Esophagus squamous epithelium (tissue), 5 donors: ENCODE measurements at regions not wholly inside any gene's neighbourhood (a gene's known extent, or its start where the extent isn't known, plus 50 kb on each side); places are given as distances from the start of the nearest gene placed in this dataset.

ENCODE experiments used
- DNase-seq: peaks from one replicate; lab custom pipeline; 2025; lab: John Stamatoyannopoulos, UW
- H3K27ac ChIP-seq, 4 donors: fragments of 200-600 bp; sonication (generic); one replicate each; pipeline ENCODE4 v1.5.1; 2016 to 2019; ENCODE audit warnings: mild to moderate bottlenecking in 1 of 4
- H3K27me3 ChIP-seq, 4 donors: fragments of 200-600 bp; sonication (generic); 1 replicate in 3 of 4; 2 replicates in 1 of 4; pipeline versions ENCODE4 v1.5.1 to v1.6.0; 2017 to 2021; ENCODE audit warnings: antibody characterized with exemption in 1 of 4
- H3K36me3 ChIP-seq, 3 donors: fragments of 200-600 bp; sonication (generic); one replicate each; pipeline ENCODE4 v1.5.1; 2016 to 2019
- H3K4me1 ChIP-seq, 3 donors: fragments of 200-600 bp; sonication (generic); one replicate each; pipeline ENCODE4 v1.5.1; 2017 to 2019
- H3K4me3 ChIP-seq, 4 donors: fragments of 200-600 bp; sonication (generic); 1 replicate in 3 of 4; 2 replicates in 1 of 4; pipeline ENCODE4 v1.5.1; 2016 to 2019; ENCODE audit warnings: mild to moderate bottlenecking in 2 of 4, moderate library complexity in 1 of 4
- H3K9me3 ChIP-seq, 3 donors: fragments of 200-600 bp; sonication (generic); one replicate each; pipeline ENCODE4 v1.5.1; 2016 to 2019
- CTCF ChIP-seq, 6 experiments: fragments of 450-650 bp in 4 of 6; fragments of 200-600 bp in 2 of 6; sonication (generic) in 2 of 6; IDR thresholded peaks; one replicate each; pipeline ENCODE4 v1.5.1; 2016 to 2019; ENCODE audit warnings: antibody characterized with exemption in 6 of 6, mild to moderate bottlenecking in 4 of 6, moderate library complexity in 4 of 6
- POLR2A ChIP-seq, 4 donors: fragments of 450-650 bp; IDR thresholded peaks; one replicate each; pipeline ENCODE4 v1.6.1; 2017; ENCODE audit warnings: antibody characterized with exemption in 4 of 4, mild to moderate bottlenecking in 4 of 4, moderate library complexity in 3 of 4
- WGBS, 2 donors: methylation state at CpG; one replicate each; pipeline ENCODE4 v1.1.5; 2018; 5-methylcytosine and 5-hydroxymethylcytosine counted together
- intact Hi-C: fragments of 100-400 bp; cut with DNase I; formaldehyde crosslinking; loops from one replicate; pipeline ENCODE4 v1.15.0; 2022
- donor health status: DM: yes; HTN: yes; CAD: no.

- Histone ChIP-seq H3K36me3 (no peaks in the 10 kb centered on the region), H3K27ac (peak overlapping the region; percentile 53 to 63 (median 58)), H3K4me1 (peaks cover 21 to 99% (median 85%) of the 10 kb centered on the region in 3 donors), H3K4me3 (no peak overlapping the region), H3K9me3 (no peaks in the 10 kb centered on the region), H3K27me3 (no peaks in the 10 kb centered on the region)
- TF ChIP-seq POLR2A (IDR thresholded peaks at IDR 0.05): no peak
- no peak for DNase-seq
- intact Hi-C loops: no loop called here
- 77% methylated on average over 9 to 12 of the region's 12 CpGs for WGBS, 2 donors
Observed at GRCh38 chr6:144339859-144340452, 54.8 kb downstream of the UTRN start.

GRCh38 chr6:144340541-144341371, 55.6 kb downstream of the UTRN start:
- TF ChIP-seq CTCF (IDR thresholded peaks at IDR 0.05) (no peak), POLR2A (IDR thresholded peaks at IDR 0.05) (no peak)
- no peak for DNase-seq
- Histone ChIP-seq H3K27ac (peak overlapping the region; percentile 53 to 63 (median 58)), H3K4me1 (peaks cover 25 to 99% (median 77%) of the 10 kb centered on the region in 3 donors), H3K4me3 (no peak overlapping the region), H3K27me3 (no peaks in the 10 kb centered on the region), H3K9me3 (no peaks in the 10 kb centered on the region), H3K36me3 (no peaks in the 10 kb centered on the region)
- 45 to 47% methylated on average over 5 of the region's 5 CpGs for WGBS, 2 donors
- intact Hi-C loops: no loop called here

GRCh38 chr6:144341831-144342527, 56.8 kb downstream of the UTRN start:
- H3K9me3 ChIP-seq: no peaks in the 10 kb centered on the region
- H3K27me3 ChIP-seq: no peaks in the 10 kb centered on the region
- intact Hi-C loops: no loop called here
- WGBS, 2 donors: 54 to 61% methylated on average over 5 of the region's 5 CpGs
- no peaks in the 10 kb centered on the region for H3K36me3 ChIP-seq
- H3K4me3 ChIP-seq: no peak overlapping the region
- peaks cover 20 to 100% (median 74%) of the 10 kb centered on the region in 3 donors for H3K4me1 ChIP-seq
- no peak for DNase-seq
- TF ChIP-seq CTCF (IDR thresholded peaks at IDR 0.05) (no peak), POLR2A (IDR thresholded peaks at IDR 0.05) (no peak)
- peak overlapping the region; percentile 24 to 83 (median 72) for H3K27ac ChIP-seq

- H3K27me3 ChIP-seq: no peaks in the 10 kb centered on the region
- H3K36me3 ChIP-seq: no peaks in the 10 kb centered on the region
- 18 to 26% methylated on average over 10 of the region's 10 CpGs for WGBS, 2 donors
- intact Hi-C loops: no loop called here
- H3K4me1 ChIP-seq: peaks cover 25 to 99% (median 73%) of the 10 kb centered on the region in 3 donors
- H3K4me3 ChIP-seq: peak overlapping the region; percentile 5 to 52 (median 26)
- no peak for DNase-seq
- H3K9me3 ChIP-seq: no peaks in the 10 kb centered on the region
- TF ChIP-seq CTCF (IDR thresholded peaks at IDR 0.05): no peak
- no peak for TF ChIP-seq POLR2A (IDR thresholded peaks at IDR 0.05)
- H3K27ac ChIP-seq: peak overlapping the region; percentile 78 to 83 (median 82)
Observed at GRCh38 chr6:144343701-144344428, 58.7 kb downstream of the UTRN start.

- 29 to 30% methylated on average over 5 of the region's 5 CpGs for WGBS, 2 donors
- Histone ChIP-seq H3K27ac (peak overlapping the region; percentile 78 to 83 (median 82)), H3K9me3 (no peaks in the 10 kb centered on the region), H3K36me3 (no peaks in the 10 kb centered on the region), H3K27me3 (no peaks in the 10 kb centered on the region), H3K4me3 (peak overlapping the region; percentile 5 to 52 (median 26)), H3K4me1 (peaks cover 30 to 99% (median 73%) of the 10 kb centered on the region in 3 donors)
- no peak for DNase-seq
- TF ChIP-seq CTCF (IDR thresholded peaks at IDR 0.05) (no peak), POLR2A (IDR thresholded peaks at IDR 0.05) (no peak)
- intact Hi-C loops: no loop called here
Observed at GRCh38 chr6:144344646-144345045, 59.5 kb downstream of the UTRN start.
